ENCODE measurements at regions not wholly inside any gene's neighbourhood (a gene's known extent, or its start where the extent isn't known, plus 50 kb on each side); places are given as distances from the start of the nearest gene placed in this dataset.

DNA sequence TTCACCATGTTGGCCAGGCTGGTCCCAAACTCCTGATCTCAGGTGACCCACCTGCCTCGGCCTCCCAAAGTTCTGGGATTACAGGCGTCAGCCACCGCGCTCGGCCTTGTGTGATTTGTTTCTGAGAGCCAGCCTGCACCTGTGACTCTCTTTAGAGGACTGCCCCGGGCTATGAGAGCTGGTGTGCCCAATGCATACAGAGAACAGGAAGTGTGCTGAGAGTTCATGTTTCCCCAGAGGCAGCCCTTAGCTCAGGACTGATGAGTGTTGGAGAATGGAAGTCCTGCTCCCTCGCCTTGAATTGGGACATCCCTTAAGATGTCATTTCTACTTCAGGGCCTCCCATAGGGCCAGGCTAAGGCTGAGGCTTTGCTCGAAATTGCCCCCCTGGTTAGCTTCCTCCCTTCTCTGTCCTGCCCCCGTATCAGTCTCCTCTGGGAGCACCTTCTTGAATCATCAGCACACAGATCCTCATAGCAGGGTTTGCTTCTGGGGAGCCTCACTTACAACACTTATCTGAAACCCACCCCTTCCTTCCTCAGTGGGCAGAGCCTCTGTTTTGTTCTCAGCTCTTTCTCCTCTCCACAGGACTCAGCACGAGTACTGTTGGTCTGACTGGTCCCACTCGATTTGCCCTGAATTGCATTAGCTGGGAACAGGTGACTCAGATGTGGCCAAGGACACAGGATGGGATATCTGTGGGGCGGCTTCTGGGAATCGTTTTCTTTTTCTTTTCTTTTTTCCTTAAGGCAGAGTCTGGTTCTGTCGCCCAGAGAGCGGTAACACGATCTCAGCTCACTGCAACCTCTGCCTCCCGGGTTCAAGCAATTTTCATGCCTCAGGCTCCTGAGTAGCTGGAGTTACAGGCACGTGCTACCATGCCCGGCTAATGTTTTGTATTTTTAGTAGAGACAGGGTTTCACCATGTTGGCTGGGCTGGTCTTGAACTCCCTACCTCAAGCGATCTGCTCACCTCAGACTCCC lies 80.1 kb downstream of the UBIAD1 start:
- no peak overlapping the region for H3K4me3 ChIP-seq (ENCODE audit: low read depth in 1 of 5, low read length in 5 of 5)
- H3K27ac ChIP-seq (ENCODE audit: low read depth, low read length), result no peak overlapping the region
- H3K9me3 ChIP-seq (ENCODE audit: control insufficient read depth in 5 of 5, low read length in 5 of 5), result peaks cover 0 to 20% (median 12%) of the 10 kb centered on the region in 5 donors
- no peak overlapping the region for H3K9ac ChIP-seq (ENCODE audit: low read length in 5 of 5)
- no peaks in the 10 kb centered on the region for H3K4me1 ChIP-seq (ENCODE audit: control insufficient read depth in 5 of 5, insufficient read depth in 5 of 5, low read length in 5 of 5)
- no peaks in the 10 kb centered on the region for H3K36me3 ChIP-seq (ENCODE audit: control insufficient read depth in 5 of 5, insufficient read depth in 5 of 5, low read length in 5 of 5)
- peaks cover 25 to 35% (median 28%) of the 10 kb centered on the region in 5 donors for H3K27me3 ChIP-seq (ENCODE audit: control insufficient read depth in 5 of 5, insufficient read depth in 4 of 5, low read length in 5 of 5)

DNA sequence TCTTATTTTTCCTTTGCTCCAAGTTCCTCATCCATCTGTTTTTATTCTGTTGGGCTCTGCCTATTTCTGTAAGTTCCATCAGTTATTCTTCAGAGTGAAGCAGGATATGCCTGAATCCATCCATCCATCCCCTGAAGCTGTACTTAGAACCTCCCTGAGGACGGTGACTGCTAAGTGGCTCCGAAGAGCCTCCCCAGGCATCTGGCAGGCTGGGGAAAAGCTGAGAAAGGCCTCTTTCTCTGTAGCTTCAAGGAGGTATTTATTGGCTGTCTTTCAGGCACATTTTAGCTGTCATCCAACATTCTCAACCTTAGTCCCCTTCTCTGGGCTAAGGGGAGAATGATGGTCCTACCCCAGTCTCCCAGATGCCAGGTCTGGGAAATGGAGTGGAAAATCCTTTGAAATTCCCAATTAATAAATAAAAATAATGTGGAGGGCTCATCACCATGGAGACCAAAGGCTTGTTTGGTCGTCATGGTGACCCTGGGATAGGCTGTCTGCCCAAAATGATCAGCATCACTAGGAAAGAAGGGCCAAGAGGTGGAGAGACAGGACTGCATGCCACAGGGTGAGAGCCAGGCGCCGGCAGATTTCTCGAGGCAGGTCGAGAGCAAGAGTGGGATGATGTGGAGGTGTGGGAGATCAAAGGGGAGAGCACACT lies 82.0 kb downstream of the UBIAD1 start:
- Histone ChIP-seq H3K4me3 (ENCODE audit: low read depth in 1 of 5, low read length in 5 of 5) (no peak overlapping the region), H3K36me3 (ENCODE audit: control insufficient read depth in 5 of 5, insufficient read depth in 5 of 5, low read length in 5 of 5) (no peaks in the 10 kb centered on the region), H3K9ac (ENCODE audit: low read length in 5 of 5) (no peak overlapping the region), H3K27ac (ENCODE audit: low read depth, low read length) (no peak overlapping the region), H3K9me3 (ENCODE audit: control insufficient read depth in 5 of 5, low read length in 5 of 5) (peaks cover 0 to 12% (median 6%) of the 10 kb centered on the region in 5 donors), H3K27me3 (ENCODE audit: control insufficient read depth in 5 of 5, insufficient read depth in 4 of 5, low read length in 5 of 5) (peaks cover 29 to 44% (median 34%) of the 10 kb centered on the region in 5 donors), H3K4me1 (ENCODE audit: control insufficient read depth in 5 of 5, insufficient read depth in 5 of 5, low read length in 5 of 5) (no peaks in the 10 kb centered on the region)

DNA sequence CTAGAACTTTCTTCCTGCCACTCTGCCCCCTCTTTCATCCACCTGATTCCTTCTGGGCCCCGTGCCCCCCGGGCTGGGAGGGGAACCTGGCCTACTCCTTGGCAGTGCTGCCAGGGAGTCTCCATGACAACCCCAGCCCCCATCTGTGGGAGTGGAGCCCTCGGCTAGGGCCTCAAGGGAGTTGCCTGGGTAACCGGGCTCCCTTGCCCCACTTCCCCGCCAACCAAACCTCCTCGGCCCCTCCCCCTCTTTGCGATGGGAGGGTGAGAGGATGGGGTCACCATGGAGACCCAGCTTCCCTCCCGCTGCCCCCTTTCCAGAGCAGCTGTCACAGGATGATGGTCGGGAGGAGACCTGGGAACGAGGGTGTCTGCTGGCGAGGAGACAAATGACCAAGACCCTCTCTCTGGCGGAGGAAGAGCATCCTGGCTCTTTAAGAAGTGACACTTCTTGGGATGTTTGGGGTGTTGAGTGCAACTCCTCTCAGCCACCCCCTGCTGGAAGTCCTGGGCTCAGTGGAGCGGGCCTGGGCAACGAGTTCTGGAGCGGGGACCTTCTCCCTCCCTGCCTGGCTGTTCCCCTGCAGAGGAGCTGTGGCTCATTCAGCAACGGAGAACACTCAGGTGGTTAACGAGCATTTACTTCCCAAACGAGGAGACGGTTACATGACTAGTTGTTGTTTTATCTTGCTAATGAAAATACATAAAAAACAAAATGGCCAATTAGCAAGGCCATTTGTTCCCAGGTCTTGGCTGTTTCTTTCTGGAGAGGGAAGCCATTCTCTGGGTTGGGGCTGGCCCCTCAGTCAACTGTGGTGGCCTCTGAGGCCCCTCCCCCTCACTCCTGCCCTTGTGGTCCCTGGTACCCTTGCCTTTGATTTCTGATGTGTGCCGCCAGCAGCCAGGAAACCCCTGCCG lies 82.8 kb downstream of the UBIAD1 start:
- no peaks in the 10 kb centered on the region for H3K36me3 ChIP-seq (ENCODE audit: control insufficient read depth in 5 of 5, insufficient read depth in 5 of 5, low read length in 5 of 5)
- peaks cover 29 to 38% (median 33%) of the 10 kb centered on the region in 5 donors for H3K27me3 ChIP-seq (ENCODE audit: control insufficient read depth in 5 of 5, insufficient read depth in 4 of 5, low read length in 5 of 5)

DNA sequence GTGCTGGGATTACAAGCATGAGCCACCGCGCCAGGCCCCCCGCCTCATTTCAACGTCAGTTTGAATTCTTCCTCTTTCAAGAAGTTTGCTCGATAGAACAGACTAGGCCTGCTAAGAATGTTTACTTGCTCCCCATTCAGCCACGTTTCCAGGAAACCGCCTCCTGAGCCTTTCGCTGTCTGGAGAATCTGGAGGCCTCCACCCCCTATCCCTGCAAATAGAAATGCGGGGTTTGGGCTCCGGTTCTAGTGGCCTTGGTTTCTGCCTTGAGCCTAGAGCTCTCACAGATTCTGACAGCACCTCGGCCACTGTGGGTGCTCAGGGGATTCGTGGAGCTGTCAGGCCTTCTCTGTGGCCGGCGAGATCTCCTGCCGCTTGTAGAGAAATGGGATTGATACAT lies 84.3 kb downstream of the UBIAD1 start:
- Histone ChIP-seq H3K27ac (ENCODE audit: low read depth, low read length) (no peak overlapping the region), H3K9me3 (ENCODE audit: control insufficient read depth in 5 of 5, low read length in 5 of 5) (peaks cover 0 to 5% (median 5%) of the 10 kb centered on the region in 5 donors), H3K36me3 (ENCODE audit: control insufficient read depth in 5 of 5, insufficient read depth in 5 of 5, low read length in 5 of 5) (no peaks in the 10 kb centered on the region), H3K4me1 (ENCODE audit: control insufficient read depth in 5 of 5, insufficient read depth in 5 of 5, low read length in 5 of 5) (peaks cover 0 to 3% (median 0%) of the 10 kb centered on the region in 5 donors), H3K4me3 (ENCODE audit: low read depth in 1 of 5, low read length in 5 of 5) (no peak overlapping the region), H3K27me3 (ENCODE audit: control insufficient read depth in 5 of 5, insufficient read depth in 4 of 5, low read length in 5 of 5) (peaks cover 26 to 38% (median 35%) of the 10 kb centered on the region in 5 donors), H3K9ac (ENCODE audit: low read length in 5 of 5) (no peak overlapping the region)

More for the DNA sequence above, 82.8 kb downstream of the UBIAD1 start:
- no peak overlapping the region for H3K9ac ChIP-seq (ENCODE audit: low read length in 5 of 5)
- no peak overlapping the region for H3K27ac ChIP-seq (ENCODE audit: low read depth, low read length)
- peaks cover 0 to 5% (median 5%) of the 10 kb centered on the region in 5 donors for H3K9me3 ChIP-seq (ENCODE audit: control insufficient read depth in 5 of 5, low read length in 5 of 5)
- H3K4me1 ChIP-seq (ENCODE audit: control insufficient read depth in 5 of 5, insufficient read depth in 5 of 5, low read length in 5 of 5), result no peaks in the 10 kb centered on the region
- no peak overlapping the region for H3K4me3 ChIP-seq (ENCODE audit: low read depth in 1 of 5, low read length in 5 of 5)

DNA sequence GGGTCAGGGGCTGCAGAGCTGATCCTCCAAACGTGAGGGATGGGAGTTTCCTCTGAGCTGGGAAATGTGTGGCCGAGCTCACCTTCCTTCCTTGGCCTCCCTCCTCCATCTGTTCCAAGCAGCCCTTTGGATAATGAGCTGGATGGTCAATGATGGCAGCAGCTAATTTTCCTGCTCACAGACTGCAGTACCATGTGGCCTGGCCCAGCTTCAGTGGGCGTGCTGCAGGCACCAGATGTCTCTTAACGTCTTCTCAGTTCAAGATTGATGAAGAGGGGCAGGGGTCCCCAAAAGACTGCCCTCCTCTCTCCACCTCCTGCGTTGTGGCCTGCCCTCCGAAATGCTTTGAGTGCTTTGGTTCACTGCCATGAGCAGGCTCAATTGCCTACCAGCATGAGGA lies 86.0 kb downstream of the UBIAD1 start:
- H3K9ac ChIP-seq (ENCODE audit: low read length in 5 of 5), result no peak overlapping the region
- H3K4me3 ChIP-seq (ENCODE audit: low read depth in 1 of 5, low read length in 5 of 5), result no peak overlapping the region
- no peak overlapping the region for H3K27ac ChIP-seq (ENCODE audit: low read depth, low read length)
- H3K36me3 ChIP-seq (ENCODE audit: control insufficient read depth in 5 of 5, insufficient read depth in 5 of 5, low read length in 5 of 5), result no peaks in the 10 kb centered on the region
- H3K9me3 ChIP-seq (ENCODE audit: control insufficient read depth in 5 of 5, low read length in 5 of 5), result peaks cover 0 to 5% (median 5%) of the 10 kb centered on the region in 5 donors
- H3K4me1 ChIP-seq (ENCODE audit: control insufficient read depth in 5 of 5, insufficient read depth in 5 of 5, low read length in 5 of 5), result peaks cover 0 to 3% (median 0%) of the 10 kb centered on the region in 5 donors
- peaks cover 28 to 44% (median 35%) of the 10 kb centered on the region in 5 donors for H3K27me3 ChIP-seq (ENCODE audit: control insufficient read depth in 5 of 5, insufficient read depth in 4 of 5, low read length in 5 of 5)

DNA sequence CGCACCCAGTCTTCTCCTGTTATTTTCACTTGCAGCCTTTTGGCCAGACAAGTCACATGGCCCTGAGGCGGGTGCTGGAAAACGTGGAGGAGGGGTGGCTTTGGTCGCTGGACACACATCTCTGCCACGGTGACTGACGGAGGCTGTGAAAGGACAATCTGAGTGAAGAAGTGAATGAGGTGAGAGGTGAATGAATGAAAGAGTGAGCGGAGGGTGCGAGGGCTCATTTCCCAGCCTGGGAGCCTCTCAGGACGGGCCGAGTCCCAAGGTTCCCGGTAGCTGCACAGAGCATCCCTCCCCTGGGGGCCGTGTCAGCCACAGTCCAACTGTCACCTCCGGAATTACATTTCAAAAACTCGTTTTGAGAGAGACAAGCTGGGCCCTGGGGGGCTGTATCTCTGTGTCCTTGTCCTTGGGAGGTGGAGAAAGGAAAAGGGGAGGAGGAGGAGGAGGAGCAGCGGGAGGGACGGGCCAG lies 89.6 kb downstream of the UBIAD1 start:
- no peak overlapping the region for H3K9ac ChIP-seq (ENCODE audit: low read length in 5 of 5)
- no peak overlapping the region for H3K27ac ChIP-seq (ENCODE audit: low read depth, low read length)
- no peaks in the 10 kb centered on the region for H3K36me3 ChIP-seq (ENCODE audit: control insufficient read depth in 5 of 5, insufficient read depth in 5 of 5, low read length in 5 of 5)
- H3K4me3 ChIP-seq (ENCODE audit: low read depth in 1 of 5, low read length in 5 of 5), result no peak overlapping the region
- H3K4me1 ChIP-seq (ENCODE audit: control insufficient read depth in 5 of 5, insufficient read depth in 5 of 5, low read length in 5 of 5), result peaks cover 0 to 3% (median 0%) of the 10 kb centered on the region in 5 donors
- peaks cover 0 to 4% (median 0%) of the 10 kb centered on the region in 5 donors for H3K9me3 ChIP-seq (ENCODE audit: control insufficient read depth in 5 of 5, low read length in 5 of 5)
- peaks cover 10 to 30% (median 18%) of the 10 kb centered on the region in 5 donors for H3K27me3 ChIP-seq (ENCODE audit: control insufficient read depth in 5 of 5, insufficient read depth in 4 of 5, low read length in 5 of 5)

DNA sequence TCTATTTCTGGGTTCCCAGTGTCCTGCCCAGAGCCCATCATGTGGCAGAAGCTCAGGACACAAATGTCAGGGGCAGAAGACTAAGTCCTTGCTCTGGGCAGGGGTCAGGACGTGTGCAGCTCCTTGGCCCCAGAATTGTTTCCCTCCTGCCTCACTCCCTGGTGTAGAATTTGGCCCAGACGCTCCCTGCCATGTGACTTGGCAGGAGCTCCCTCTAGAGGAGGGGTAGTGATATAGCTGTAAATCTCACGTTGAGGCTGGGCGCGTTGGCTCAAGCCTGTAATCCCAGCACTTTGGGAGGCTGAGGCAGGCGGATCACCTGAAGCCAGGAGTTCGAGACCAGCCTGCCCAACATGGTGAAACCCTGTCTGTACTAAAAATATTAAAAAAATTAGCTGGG lies 91.2 kb downstream of the UBIAD1 start:
- Histone ChIP-seq H3K4me1 (ENCODE audit: control insufficient read depth in 5 of 5, insufficient read depth in 5 of 5, low read length in 5 of 5) (peaks cover 0 to 3% (median 0%) of the 10 kb centered on the region in 5 donors), H3K4me3 (ENCODE audit: low read depth in 1 of 5, low read length in 5 of 5) (no peak overlapping the region), H3K27me3 (ENCODE audit: control insufficient read depth in 5 of 5, insufficient read depth in 4 of 5, low read length in 5 of 5) (peaks cover 5 to 24% (median 8%) of the 10 kb centered on the region in 5 donors), H3K27ac (ENCODE audit: low read depth, low read length) (no peak overlapping the region), H3K36me3 (ENCODE audit: control insufficient read depth in 5 of 5, insufficient read depth in 5 of 5, low read length in 5 of 5) (no peaks in the 10 kb centered on the region), H3K9ac (ENCODE audit: low read length in 5 of 5) (no peak overlapping the region), H3K9me3 (ENCODE audit: control insufficient read depth in 5 of 5, low read length in 5 of 5) (peaks cover 0 to 4% (median 0%) of the 10 kb centered on the region in 5 donors)

DNA sequence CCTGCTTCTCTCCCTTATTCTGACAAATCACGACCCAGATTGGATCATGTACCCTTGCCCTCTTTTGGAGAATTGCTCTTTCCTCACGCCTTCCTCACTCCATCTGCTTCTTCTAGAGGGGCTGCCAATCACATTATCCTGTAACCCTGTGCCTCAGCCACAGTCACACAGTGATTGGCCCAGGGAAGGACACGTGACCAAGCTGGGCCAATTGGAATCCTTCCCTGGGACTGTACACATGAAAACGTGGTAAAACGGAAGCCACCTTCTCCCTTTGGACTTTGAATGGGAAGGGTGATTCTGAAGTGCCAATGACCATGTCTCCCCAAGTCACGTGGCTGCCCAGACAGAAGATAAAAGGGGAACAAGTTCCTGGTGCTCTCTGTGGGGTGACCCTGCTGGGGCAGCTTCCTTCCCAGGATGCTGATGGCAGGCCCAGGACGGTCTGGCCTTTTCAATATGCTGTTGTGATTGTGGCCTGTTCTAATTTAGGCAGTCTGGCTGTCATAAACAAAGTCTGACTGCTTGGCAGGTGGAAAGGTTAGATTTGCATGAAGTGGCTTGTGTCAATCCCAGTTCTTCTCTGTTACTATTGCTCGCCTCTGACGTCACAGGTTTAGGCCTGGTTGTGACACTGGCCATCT lies 92.9 kb downstream of the UBIAD1 start:
- Histone ChIP-seq H3K36me3 (ENCODE audit: control insufficient read depth in 5 of 5, insufficient read depth in 5 of 5, low read length in 5 of 5) (no peaks in the 10 kb centered on the region), H3K27ac (ENCODE audit: low read depth, low read length) (no peak overlapping the region), H3K9ac (ENCODE audit: low read length in 5 of 5) (no peak overlapping the region), H3K4me3 (ENCODE audit: low read depth in 1 of 5, low read length in 5 of 5) (no peak overlapping the region), H3K4me1 (ENCODE audit: control insufficient read depth in 5 of 5, insufficient read depth in 5 of 5, low read length in 5 of 5) (peaks cover 0 to 3% (median 0%) of the 10 kb centered on the region in 5 donors), H3K9me3 (ENCODE audit: control insufficient read depth in 5 of 5, low read length in 5 of 5) (peaks cover 0 to 4% (median 0%) of the 10 kb centered on the region in 5 donors), H3K27me3 (ENCODE audit: control insufficient read depth in 5 of 5, insufficient read depth in 4 of 5, low read length in 5 of 5) (peaks cover 3 to 21% (median 9%) of the 10 kb centered on the region in 5 donors)
